Upper lobe of left lung (tissue), 4 donors: ENCODE measurements at regions not wholly inside any gene's neighbourhood (a gene's known extent, or its start where the extent isn't known, plus 50 kb on each side); places are given as distances from the start of the nearest gene placed in this dataset.

Source experiments
- POLR2AphosphoS5 ChIP-seq, 2 donors: sonication (generic); formaldehyde crosslinking; IDR thresholded peaks; one replicate each; pipeline ENCODE4 v1.5.1; 2017; ENCODE audit warnings: antibody characterized with exemption in 2 of 2
- TF ChIP-seq, protein P1 (sequence below), 6 experiments: fragments of 450-650 bp in 4 of 6; fragments of 200-600 bp in 2 of 6; sonication (generic) in 2 of 6; IDR thresholded peaks; one replicate each; pipeline ENCODE4 v1.5.1; 2016 to 2019; ENCODE audit warnings: antibody characterized with exemption in 6 of 6

DNA sequence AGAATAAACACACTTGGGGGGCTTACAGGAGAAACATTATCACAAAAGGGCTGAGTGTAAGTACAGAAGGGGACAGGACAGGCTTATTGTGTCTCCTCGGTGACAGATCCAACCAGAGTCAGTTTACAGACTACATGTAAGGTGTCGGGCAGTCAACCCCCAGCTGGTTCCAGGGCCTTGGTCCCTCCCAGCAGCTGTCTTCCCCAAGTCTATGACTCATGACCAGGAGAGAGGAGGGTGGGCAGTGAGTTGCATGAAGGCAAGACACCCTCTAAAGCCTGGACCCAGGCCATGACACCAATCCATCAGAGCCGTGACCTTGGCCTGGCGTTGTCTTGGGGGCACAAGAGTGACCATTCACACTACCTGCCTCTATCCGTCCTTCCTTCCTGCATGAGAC lies 276.2 kb upstream of the CCL2 start:
- TF ChIP-seq, protein P1, sequence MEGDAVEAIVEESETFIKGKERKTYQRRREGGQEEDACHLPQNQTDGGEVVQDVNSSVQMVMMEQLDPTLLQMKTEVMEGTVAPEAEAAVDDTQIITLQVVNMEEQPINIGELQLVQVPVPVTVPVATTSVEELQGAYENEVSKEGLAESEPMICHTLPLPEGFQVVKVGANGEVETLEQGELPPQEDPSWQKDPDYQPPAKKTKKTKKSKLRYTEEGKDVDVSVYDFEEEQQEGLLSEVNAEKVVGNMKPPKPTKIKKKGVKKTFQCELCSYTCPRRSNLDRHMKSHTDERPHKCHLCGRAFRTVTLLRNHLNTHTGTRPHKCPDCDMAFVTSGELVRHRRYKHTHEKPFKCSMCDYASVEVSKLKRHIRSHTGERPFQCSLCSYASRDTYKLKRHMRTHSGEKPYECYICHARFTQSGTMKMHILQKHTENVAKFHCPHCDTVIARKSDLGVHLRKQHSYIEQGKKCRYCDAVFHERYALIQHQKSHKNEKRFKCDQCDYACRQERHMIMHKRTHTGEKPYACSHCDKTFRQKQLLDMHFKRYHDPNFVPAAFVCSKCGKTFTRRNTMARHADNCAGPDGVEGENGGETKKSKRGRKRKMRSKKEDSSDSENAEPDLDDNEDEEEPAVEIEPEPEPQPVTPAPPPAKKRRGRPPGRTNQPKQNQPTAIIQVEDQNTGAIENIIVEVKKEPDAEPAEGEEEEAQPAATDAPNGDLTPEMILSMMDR (IDR thresholded peaks at IDR 0.05) = no peak
- TF ChIP-seq POLR2AphosphoS5 (IDR thresholded peaks at IDR 0.05) = no peak
